ENCODE measurements at regions not wholly inside any gene's neighbourhood (a gene's known extent, or its start where the extent isn't known, plus 50 kb on each side); places are given as distances from the start of the nearest gene placed in this dataset.

DNA sequence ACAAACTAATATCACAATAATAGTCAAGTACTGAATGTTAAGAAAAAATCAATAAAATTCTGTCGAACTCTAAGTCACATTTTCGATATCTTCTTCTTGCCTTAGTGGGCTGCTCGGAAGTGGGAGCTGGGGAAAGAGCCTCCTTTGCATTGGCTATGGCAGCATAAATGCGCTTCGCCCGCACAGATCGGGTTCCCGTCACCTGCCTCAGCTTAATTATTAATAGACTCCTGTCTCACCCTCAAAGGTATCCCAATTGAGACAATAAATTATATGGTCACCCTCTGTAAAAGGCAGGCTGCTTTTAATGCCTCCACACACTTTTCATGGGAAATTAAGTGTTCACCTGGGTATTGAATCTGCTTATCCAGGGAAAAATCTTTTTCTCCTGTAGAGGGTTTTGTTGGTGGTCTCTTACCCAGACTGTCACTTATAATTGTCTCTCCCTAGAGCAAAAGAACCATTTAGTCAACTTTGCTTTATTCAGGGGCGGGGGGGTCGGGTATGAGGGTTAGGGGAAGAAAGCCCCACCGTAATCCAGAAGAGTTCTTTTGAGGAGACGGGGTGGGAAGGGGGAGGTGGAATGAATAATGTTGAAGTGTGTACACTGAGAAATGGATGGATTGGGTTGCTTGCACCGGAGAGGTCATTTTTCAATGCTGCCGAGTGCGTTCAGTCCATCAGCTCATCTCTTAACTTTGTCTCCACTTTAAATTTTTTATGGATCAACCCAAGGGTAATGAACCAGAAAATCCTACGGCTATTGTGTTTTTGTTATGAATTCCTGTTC lies 682.6 kb upstream of the SGCG start:
- TF ChIP-seq, protein P1, sequence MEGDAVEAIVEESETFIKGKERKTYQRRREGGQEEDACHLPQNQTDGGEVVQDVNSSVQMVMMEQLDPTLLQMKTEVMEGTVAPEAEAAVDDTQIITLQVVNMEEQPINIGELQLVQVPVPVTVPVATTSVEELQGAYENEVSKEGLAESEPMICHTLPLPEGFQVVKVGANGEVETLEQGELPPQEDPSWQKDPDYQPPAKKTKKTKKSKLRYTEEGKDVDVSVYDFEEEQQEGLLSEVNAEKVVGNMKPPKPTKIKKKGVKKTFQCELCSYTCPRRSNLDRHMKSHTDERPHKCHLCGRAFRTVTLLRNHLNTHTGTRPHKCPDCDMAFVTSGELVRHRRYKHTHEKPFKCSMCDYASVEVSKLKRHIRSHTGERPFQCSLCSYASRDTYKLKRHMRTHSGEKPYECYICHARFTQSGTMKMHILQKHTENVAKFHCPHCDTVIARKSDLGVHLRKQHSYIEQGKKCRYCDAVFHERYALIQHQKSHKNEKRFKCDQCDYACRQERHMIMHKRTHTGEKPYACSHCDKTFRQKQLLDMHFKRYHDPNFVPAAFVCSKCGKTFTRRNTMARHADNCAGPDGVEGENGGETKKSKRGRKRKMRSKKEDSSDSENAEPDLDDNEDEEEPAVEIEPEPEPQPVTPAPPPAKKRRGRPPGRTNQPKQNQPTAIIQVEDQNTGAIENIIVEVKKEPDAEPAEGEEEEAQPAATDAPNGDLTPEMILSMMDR (IDR thresholded peaks at IDR 0.05; ENCODE audit: control insufficient read depth, extremely low read depth, insufficient read depth), result no peak
- DNase-seq (ENCODE audit: low read depth), result no peak
- no peak overlapping the region for H3K4me3 ChIP-seq (ENCODE audit: low read depth, low read length)

DNA sequence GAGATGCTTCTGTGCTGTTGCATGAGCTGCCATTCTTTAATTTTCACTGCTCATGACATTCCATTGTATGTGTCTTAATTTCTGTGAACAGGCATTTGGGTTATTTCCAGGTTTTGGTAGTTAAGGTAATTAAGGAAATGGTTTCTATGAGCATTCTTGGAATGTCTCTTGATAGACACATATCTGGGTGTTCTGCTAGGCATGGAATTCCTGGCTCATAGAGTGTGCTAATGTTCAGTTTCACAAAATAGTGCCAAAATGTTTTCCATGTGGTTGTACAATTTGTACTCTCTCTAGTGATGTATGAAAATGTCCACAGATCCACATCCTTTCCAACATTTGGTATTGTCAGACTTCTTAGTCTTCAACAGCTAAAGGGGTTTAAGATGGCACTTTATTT lies 680.9 kb upstream of the SGCG start:
- TF ChIP-seq, protein P1 (IDR thresholded peaks at IDR 0.05; ENCODE audit: control insufficient read depth, extremely low read depth, insufficient read depth), result no peak
- DNase-seq (ENCODE audit: low read depth), result no peak

DNA sequence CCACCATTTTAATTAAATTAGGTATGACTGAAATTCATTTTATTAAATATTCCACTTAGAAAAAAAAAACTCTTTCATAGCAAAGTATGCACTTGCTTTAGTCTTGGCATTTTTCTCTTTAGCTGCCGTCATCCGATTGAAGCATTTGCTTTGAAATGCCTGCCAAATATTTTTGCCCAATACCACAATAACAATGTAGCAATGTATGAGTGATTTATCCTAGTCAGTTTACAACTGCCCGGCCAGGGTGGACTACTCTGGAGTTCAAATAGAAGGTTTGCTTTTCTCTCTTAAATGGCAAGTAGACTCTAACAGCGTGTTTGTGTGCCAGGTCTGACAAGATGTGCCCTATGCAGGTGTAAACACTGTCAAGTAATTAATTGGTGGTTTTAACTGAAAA lies 675.3 kb upstream of the SGCG start:
- H3K4me3 ChIP-seq (ENCODE audit: low read depth, low read length), result no peak overlapping the region
- DNase-seq (ENCODE audit: low read depth), result no peak
- TF ChIP-seq, protein P1 (IDR thresholded peaks at IDR 0.05; ENCODE audit: control insufficient read depth, extremely low read depth, insufficient read depth), result no peak

More for the DNA sequence above, 680.9 kb upstream of the SGCG start:
- H3K4me3 ChIP-seq (ENCODE audit: low read depth, low read length), result no peak overlapping the region

DNA sequence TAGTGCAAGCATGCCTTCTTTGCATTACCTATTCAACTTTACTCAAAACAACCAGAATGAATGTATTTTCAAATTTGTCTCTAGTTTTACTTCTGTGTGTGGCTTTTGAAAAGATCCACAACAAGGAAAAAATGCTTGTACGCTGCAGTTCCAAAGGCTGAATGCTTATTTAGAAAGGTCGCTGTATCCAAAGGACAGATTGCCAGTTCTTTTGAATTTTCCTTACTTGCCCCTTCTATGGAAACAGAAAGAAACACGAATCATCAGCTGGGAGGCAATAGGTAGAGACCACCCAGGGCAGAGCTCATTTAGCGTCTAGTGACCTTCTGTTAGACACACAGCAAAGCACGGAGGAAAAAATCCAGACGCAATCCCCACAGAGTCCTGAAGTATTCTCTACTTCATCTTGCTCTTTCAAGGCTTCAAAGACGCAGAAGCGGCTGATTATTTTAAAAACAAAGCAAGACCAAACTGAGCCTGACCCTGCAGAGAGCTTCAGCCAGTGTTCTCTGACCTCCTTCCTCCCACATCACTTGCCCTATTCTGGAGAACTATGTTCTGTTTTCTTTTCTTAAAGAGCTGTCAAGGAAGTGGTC lies 674.6 kb upstream of the SGCG start:
- no peak overlapping the region for H3K4me3 ChIP-seq (ENCODE audit: low read depth, low read length)
- TF ChIP-seq, protein P1 (IDR thresholded peaks at IDR 0.05; ENCODE audit: control insufficient read depth, extremely low read depth, insufficient read depth), result no peak
- DNase-seq (ENCODE audit: low read depth), result no peak

DNA sequence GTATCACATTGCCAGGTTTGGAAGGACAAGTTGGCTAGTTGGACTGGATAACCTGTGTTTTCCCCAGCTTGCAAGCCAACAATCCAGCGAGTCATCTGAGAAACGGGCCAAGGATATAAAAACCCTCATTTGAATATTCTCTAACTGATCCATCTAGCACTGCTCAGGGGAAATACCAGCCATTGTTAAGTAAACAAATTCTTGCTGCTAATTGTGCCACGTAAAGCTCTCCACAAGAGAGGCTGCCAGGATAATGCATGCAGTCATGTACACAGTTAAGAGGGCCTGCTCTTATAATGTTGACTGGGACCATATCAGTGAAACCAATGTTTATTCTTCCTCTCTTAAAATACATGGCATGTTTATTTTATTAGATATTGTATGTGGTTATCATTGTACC lies 663.2 kb upstream of the SGCG start:
- DNase-seq (ENCODE audit: low read depth), result peak; percentile 83

DNA sequence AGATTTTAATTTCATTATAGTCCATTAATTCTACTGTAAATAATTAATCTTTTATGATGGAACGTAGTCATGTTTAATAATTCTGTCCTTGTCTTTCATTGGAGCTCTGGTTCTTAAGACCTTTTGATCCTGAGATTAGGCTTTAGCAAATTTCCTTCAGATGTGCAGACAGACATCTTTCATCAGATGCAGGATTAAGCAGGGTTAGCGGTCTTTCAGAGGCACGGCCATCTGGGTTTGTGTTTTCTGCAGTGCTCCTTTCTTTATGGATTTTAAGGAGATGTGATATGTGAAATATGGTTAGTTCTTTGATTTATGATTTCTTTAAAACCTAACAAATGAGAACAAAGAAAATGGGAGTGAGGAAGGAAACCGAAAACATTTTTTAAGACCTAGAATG lies 643.9 kb upstream of the SGCG start:
- TF ChIP-seq, protein P1 (IDR thresholded peaks at IDR 0.05; ENCODE audit: control insufficient read depth, extremely low read depth, insufficient read depth), result no peak
- H3K4me3 ChIP-seq (ENCODE audit: low read depth, low read length), result no peak overlapping the region
- DNase-seq (ENCODE audit: low read depth), result no peak

More for the DNA sequence above, 663.2 kb upstream of the SGCG start:
- no peak overlapping the region for H3K4me3 ChIP-seq (ENCODE audit: low read depth, low read length)
- TF ChIP-seq, protein P1 (IDR thresholded peaks at IDR 0.05; ENCODE audit: control insufficient read depth, extremely low read depth, insufficient read depth), result no peak
